Urinary bladder (tissue), 3 donors: ENCODE measurements at regions not wholly inside any gene's neighbourhood (a gene's known extent, or its start where the extent isn't known, plus 50 kb on each side); places are given as distances from the start of the nearest gene placed in this dataset.

ENCODE experiments used
- DNase-seq: peaks from one replicate; pipeline ENCODE4 v3.0.0-alpha.2; 2015; ENCODE audit errors: extremely low spot score
- H3K27ac ChIP-seq: one replicate; pipeline ENCODE4 v1.5.1; 2013; ENCODE audit warnings: low read depth, mild to moderate bottlenecking, moderate library complexity
- H3K36me3 ChIP-seq: one replicate; pipeline ENCODE4 v1.6.1; 2013; ENCODE audit warnings: mild to moderate bottlenecking, moderate library complexity; ENCODE audit not compliant: insufficient read depth
- H3K4me1 ChIP-seq: one replicate; pipeline ENCODE4 v1.6.1; 2013; ENCODE audit warnings: mild to moderate bottlenecking, moderate library complexity; ENCODE audit not compliant: insufficient read depth
- H3K4me3 ChIP-seq: one replicate; pipeline ENCODE4 v1.5.1; 2013; ENCODE audit warnings: low read depth, low read length
- WGBS: extraction: QIAGEN DNeasy Blood & Tissue Kit; methylation state at CpG from one replicate; pipeline ENCODE4 v1.1.7; 2013; 5-methylcytosine and 5-hydroxymethylcytosine counted together
- donor health status: healthy with polysubstance abuse.
- donor health status: healthy.

- peak overlapping the region; percentile 55 for H3K4me3 ChIP-seq
- no peak overlapping the region for H3K27ac ChIP-seq
- 7% methylated on average over 89 of the region's 89 CpGs for WGBS
- no peaks in the 10 kb centered on the region for H3K36me3 ChIP-seq
- DNase-seq = no peak
- no peaks in the 10 kb centered on the region for H3K4me1 ChIP-seq
Observed at GRCh38 chr5:77851176-77852067, 75.3 kb upstream of the TBCA start.

GRCh38 chr5:77850536-77851175 lies 74.5 kb upstream of the TBCA start:
- no peaks in the 10 kb centered on the region for H3K4me1 ChIP-seq
- peak overlapping the region; percentile 55 for H3K4me3 ChIP-seq
- H3K27ac ChIP-seq = no peak overlapping the region
- no peak for DNase-seq
- WGBS = 80% methylated on average over 30 of the region's 30 CpGs
- H3K36me3 ChIP-seq = no peaks in the 10 kb centered on the region

DNA sequence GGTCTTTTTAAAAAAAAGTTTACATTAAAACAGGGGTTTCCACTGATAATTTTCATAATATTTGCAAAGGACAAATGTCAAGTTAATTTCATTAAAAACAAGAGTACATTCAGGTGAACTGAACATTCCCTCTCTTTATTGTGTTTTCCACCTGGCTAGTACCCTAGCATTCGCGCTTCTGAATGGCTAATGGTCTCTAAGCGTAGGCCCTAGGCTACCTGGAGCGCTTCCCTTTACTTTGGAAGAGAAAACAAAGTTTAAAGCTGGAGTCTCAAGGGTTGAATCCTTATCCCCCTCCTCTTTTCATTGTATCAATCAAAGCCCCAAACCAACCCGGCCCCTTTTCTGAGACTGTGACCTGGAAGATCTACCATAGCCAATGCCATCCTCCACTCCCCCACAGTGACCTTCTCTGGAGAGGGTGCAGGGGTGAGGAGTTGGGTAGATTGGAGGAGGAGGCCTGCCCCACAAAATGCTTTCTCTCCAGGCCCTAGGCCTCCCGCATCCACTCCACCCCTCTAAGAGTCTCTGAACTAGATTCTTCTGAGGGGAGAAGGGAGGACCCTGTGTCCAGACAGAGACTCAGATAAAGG lies 73.3 kb upstream of the TBCA start:
- Histone ChIP-seq H3K4me3 (no peak overlapping the region), H3K27ac (no peak overlapping the region), H3K4me1 (peaks cover 1% of the 10 kb centered on the region), H3K36me3 (no peaks in the 10 kb centered on the region)
- 89% methylated on average over 6 of the region's 6 CpGs for WGBS
- DNase-seq = no peak

DNA sequence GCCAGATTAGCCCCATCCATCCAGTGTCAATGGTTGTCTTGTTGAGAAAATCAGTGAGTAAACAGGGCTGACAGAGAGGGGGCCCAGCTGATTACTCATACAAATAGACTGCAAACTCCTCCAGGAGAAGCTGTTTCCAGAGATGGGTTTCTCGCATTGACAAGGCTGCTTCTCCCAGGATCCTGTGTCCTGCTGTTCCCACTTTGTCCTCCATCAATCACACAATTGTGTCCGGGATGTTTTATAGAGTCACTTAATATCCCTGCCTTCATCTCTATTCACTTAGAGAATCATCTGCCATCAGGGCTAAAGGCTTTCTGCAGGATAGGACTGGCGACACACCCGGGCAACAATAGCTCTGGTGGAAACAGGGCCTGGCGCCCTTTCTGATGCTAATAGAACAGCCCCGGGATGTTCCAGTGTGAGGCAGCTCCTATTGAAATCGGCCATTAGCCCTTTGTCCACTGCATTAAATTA lies 71.7 kb upstream of the TBCA start:
- no peak for DNase-seq
- peaks cover 1% of the 10 kb centered on the region for H3K4me1 ChIP-seq
- no peaks in the 10 kb centered on the region for H3K36me3 ChIP-seq
- no peak overlapping the region for H3K27ac ChIP-seq
- WGBS = 78% methylated on average over 7 of the region's 7 CpGs
- H3K4me3 ChIP-seq = no peak overlapping the region

GRCh38 chr5:77847129-77847460 lies 71.0 kb upstream of the TBCA start:
- no peak for DNase-seq
- no peak overlapping the region for H3K4me3 ChIP-seq
- peaks cover 1% of the 10 kb centered on the region for H3K4me1 ChIP-seq
- 78% methylated on average over 9 of the region's 9 CpGs for WGBS
- no peaks in the 10 kb centered on the region for H3K36me3 ChIP-seq
- H3K27ac ChIP-seq = no peak overlapping the region

GRCh38 chr5:77846422-77847128 lies 70.4 kb upstream of the TBCA start:
- no peak for DNase-seq
- Histone ChIP-seq H3K4me3 (no peak overlapping the region), H3K4me1 (peaks cover 1% of the 10 kb centered on the region), H3K36me3 (no peaks in the 10 kb centered on the region), H3K27ac (no peak overlapping the region)
- 81% methylated on average over 29 of the region's 29 CpGs for WGBS

- DNase-seq = no peak
- Histone ChIP-seq H3K27ac (no peak overlapping the region), H3K4me3 (no peak overlapping the region), H3K4me1 (peaks cover 1% of the 10 kb centered on the region), H3K36me3 (no peaks in the 10 kb centered on the region)
- 89% methylated on average over 5 of the region's 5 CpGs for WGBS
Observed at GRCh38 chr5:77845324-77845646, 69.1 kb upstream of the TBCA start.

- Histone ChIP-seq H3K4me1 (peaks cover 1% of the 10 kb centered on the region), H3K36me3 (no peaks in the 10 kb centered on the region), H3K4me3 (peak overlapping the region; percentile 32), H3K27ac (no peak overlapping the region)
- WGBS = 10% methylated on average over 48 of the region's 48 CpGs
- no peak for DNase-seq
Observed at GRCh38 chr5:77844623-77845323, 68.6 kb upstream of the TBCA start.

DNA sequence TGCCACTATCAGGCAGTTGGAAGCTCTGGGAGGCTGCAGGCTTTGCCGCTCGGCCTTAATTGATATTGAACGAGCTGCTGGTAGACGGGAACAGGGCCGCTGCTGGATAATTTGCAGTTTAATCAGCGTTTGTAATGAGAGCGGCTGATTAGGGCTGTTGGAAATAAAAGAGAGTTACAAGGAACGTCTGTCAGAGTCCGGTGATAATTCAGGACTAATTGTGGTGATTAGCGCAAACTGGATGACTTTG lies 68.2 kb upstream of the TBCA start:
- 1% methylated on average over 10 of the region's 10 CpGs for WGBS
- no peak overlapping the region for H3K27ac ChIP-seq
- DNase-seq = no peak
- no peaks in the 10 kb centered on the region for H3K36me3 ChIP-seq
- peak overlapping the region; percentile 32 for H3K4me3 ChIP-seq
- peaks cover 1% of the 10 kb centered on the region for H3K4me1 ChIP-seq

- H3K27ac ChIP-seq = no peak overlapping the region
- H3K36me3 ChIP-seq = no peaks in the 10 kb centered on the region
- no peak for DNase-seq
- peak overlapping the region; percentile 32 for H3K4me3 ChIP-seq
- H3K4me1 ChIP-seq = peaks cover 1% of the 10 kb centered on the region
- WGBS = 29% methylated on average over 24 of the region's 24 CpGs
Observed at GRCh38 chr5:77843570-77844372, 67.6 kb upstream of the TBCA start.

- Histone ChIP-seq H3K27ac (no peak overlapping the region), H3K4me1 (peaks cover 1% of the 10 kb centered on the region), H3K4me3 (no peak overlapping the region), H3K36me3 (no peaks in the 10 kb centered on the region)
- no peak for DNase-seq
- WGBS = 74% methylated on average over 2 of the region's 2 CpGs
Observed at GRCh38 chr5:77842243-77842642, 66.1 kb upstream of the TBCA start.

DNA sequence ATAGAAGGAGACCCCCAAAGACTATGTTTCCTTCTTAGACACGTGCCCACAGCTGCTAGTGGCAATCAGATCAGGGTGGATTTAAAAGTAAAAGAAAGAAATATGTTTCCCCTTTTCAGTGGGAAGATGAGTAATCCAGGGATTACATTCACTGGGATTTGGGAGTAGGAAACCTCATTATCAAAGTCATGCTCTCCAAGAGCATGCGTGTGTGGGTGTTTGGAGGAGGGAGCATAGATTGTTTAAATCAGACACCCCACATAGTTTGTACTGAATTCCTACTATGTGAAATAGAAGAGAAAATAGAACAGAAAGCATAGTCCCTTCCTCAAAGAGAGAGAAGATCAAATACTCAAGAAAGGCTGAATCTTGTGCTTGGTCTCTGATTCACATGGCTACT lies 65.5 kb upstream of the TBCA start:
- no peaks in the 10 kb centered on the region for H3K36me3 ChIP-seq
- no peak overlapping the region for H3K27ac ChIP-seq
- peaks cover 1% of the 10 kb centered on the region for H3K4me1 ChIP-seq
- H3K4me3 ChIP-seq = no peak overlapping the region
- WGBS = 79% methylated on average over 2 of the region's 2 CpGs
- DNase-seq = no peak

DNA sequence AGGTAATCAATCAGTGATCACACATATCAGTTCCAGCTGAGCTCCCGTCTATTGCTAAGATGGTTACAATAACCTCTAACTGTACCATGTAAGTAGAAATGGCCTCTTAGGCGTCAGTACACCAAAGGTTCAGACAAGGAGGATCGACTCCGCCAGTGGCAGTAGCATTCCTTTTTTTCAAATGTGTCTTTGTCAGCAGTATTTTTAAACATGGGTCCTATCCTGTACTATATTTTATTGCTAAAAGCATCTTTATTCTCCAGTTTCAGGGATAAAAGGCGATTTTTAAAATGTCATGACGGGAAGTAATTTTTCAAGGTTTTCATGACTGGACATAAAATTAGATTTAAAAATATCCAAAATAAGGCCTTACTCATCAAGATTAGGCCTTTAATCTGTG lies 64.8 kb upstream of the TBCA start:
- 83% methylated on average over 6 of the region's 6 CpGs for WGBS
- H3K27ac ChIP-seq = no peak overlapping the region
- H3K4me1 ChIP-seq = peaks cover 1% of the 10 kb centered on the region
- H3K36me3 ChIP-seq = no peaks in the 10 kb centered on the region
- H3K4me3 ChIP-seq = no peak overlapping the region
- DNase-seq = no peak
